Upper lobe of left lung (tissue), 6 donors: ENCODE measurements at regions not wholly inside any gene's neighbourhood (a gene's known extent, or its start where the extent isn't known, plus 50 kb on each side); places are given as distances from the start of the nearest gene placed in this dataset.

Experiments
- ATAC-seq, 2 donors: fragments of 200-7000 bp; cut with Tn5 transposase; one replicate each; pipeline ENCODE4 v1.9.1; 2022; ENCODE audit warnings: mild to moderate bottlenecking in 2 of 2, moderate library complexity in 2 of 2; ENCODE audit not compliant: low FRiP score in 2 of 2
- DNase-seq, 2 donors: peaks; one replicate each; pipeline ENCODE4 v3.0.0-alpha.2; 2019 to 2020
- H3K27ac ChIP-seq, 4 donors: fragments of 200-600 bp; sonication (generic); one replicate each; pipeline ENCODE4 v1.5.1; 2016 to 2019
- H3K27me3 ChIP-seq, 4 donors: fragments of 200-600 bp; sonication (generic); one replicate each; pipeline ENCODE4 v1.5.1; 2017 to 2019
- H3K36me3 ChIP-seq, 4 donors: fragments of 200-600 bp; sonication (generic); one replicate each; pipeline ENCODE4 v1.5.1; 2016 to 2019
- H3K4me1 ChIP-seq, 4 donors: fragments of 200-600 bp; sonication (generic); one replicate each; pipeline ENCODE4 v1.5.1; 2018 to 2019
- H3K4me3 ChIP-seq, 4 donors: fragments of 200-600 bp; sonication (generic); one replicate each; pipeline ENCODE4 v1.5.1; 2017 to 2019; ENCODE audit warnings: mild to moderate bottlenecking in 2 of 4, moderate library complexity in 1 of 4
- H3K9me3 ChIP-seq, 4 donors: fragments of 200-600 bp; sonication (generic); one replicate each; pipeline ENCODE4 v1.5.1; 2018 to 2019
- EP300 ChIP-seq, 4 donors: sonication (generic); formaldehyde crosslinking; IDR thresholded peaks; one replicate each; pipeline ENCODE4 v1.5.1; 2017; ENCODE audit warnings: antibody characterized with exemption in 4 of 4, control low read depth in 2 of 4
- POLR2A ChIP-seq, 4 donors: fragments of 450-650 bp; IDR thresholded peaks; one replicate each; pipeline ENCODE4 v1.5.1; 2016 to 2017; ENCODE audit warnings: antibody characterized with exemption in 4 of 4, mild to moderate bottlenecking in 2 of 4
- POLR2AphosphoS5 ChIP-seq, 2 donors: sonication (generic); formaldehyde crosslinking; IDR thresholded peaks; one replicate each; pipeline ENCODE4 v1.5.1; 2017; ENCODE audit warnings: antibody characterized with exemption in 2 of 2
- WGBS, 2 donors: methylation state at CpG; one replicate each; pipeline ENCODE4 v1.1.5; 2017 to 2018; 5-methylcytosine and 5-hydroxymethylcytosine counted together
- TF ChIP-seq, protein P1 (sequence below), 6 experiments: fragments of 450-650 bp in 4 of 6; fragments of 200-600 bp in 2 of 6; sonication (generic) in 2 of 6; IDR thresholded peaks; one replicate each; pipeline ENCODE4 v1.5.1; 2016 to 2019; ENCODE audit warnings: antibody characterized with exemption in 6 of 6
- donor health status: DM: no; HTN: no; CAD: no; lungs with moderate emphysema.
- donor health status: DM: no; HTN: yes; CAD: no; lungs with severe emphysema.

DNA sequence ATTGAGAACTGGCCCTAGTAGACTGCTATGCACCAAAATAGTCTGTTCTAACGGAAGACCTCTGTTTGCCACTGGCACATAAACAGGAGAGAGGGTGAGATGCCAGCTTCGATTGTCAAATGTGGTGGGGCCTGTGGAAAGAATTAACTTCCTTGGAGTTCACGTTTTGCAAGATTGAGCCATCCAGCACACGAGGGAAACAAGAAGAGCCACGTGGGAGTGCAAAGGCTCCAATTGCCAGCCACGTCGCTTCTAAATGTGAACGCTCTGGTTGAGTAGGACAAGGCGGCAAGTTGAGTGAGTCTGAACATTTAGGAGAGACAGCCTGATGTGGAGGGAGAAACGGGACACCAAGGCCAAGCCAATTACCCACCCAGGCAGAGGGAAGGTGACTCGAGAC, 409.1 kb downstream of the FGF9 start:
- TF ChIP-seq, protein P1, sequence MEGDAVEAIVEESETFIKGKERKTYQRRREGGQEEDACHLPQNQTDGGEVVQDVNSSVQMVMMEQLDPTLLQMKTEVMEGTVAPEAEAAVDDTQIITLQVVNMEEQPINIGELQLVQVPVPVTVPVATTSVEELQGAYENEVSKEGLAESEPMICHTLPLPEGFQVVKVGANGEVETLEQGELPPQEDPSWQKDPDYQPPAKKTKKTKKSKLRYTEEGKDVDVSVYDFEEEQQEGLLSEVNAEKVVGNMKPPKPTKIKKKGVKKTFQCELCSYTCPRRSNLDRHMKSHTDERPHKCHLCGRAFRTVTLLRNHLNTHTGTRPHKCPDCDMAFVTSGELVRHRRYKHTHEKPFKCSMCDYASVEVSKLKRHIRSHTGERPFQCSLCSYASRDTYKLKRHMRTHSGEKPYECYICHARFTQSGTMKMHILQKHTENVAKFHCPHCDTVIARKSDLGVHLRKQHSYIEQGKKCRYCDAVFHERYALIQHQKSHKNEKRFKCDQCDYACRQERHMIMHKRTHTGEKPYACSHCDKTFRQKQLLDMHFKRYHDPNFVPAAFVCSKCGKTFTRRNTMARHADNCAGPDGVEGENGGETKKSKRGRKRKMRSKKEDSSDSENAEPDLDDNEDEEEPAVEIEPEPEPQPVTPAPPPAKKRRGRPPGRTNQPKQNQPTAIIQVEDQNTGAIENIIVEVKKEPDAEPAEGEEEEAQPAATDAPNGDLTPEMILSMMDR (IDR thresholded peaks at IDR 0.05) = no peak
- TF ChIP-seq POLR2A (IDR thresholded peaks at IDR 0.05) (no peak), EP300 (IDR thresholded peaks at IDR 0.05) (no peak), POLR2AphosphoS5 (IDR thresholded peaks at IDR 0.05) (no peak)
- no peaks in the 10 kb centered on the region for H3K36me3 ChIP-seq
- no peaks in the 10 kb centered on the region for H3K27me3 ChIP-seq
- H3K4me1 ChIP-seq = no peaks in the 10 kb centered on the region
- no peak overlapping the region for H3K4me3 ChIP-seq
- H3K27ac ChIP-seq = no peak overlapping the region
- WGBS, 2 donors = 82 to 84% methylated on average over 11 of the region's 11 CpGs
- no peak for ATAC-seq
- DNase-seq = no peak
- no peaks in the 10 kb centered on the region for H3K9me3 ChIP-seq

DNA sequence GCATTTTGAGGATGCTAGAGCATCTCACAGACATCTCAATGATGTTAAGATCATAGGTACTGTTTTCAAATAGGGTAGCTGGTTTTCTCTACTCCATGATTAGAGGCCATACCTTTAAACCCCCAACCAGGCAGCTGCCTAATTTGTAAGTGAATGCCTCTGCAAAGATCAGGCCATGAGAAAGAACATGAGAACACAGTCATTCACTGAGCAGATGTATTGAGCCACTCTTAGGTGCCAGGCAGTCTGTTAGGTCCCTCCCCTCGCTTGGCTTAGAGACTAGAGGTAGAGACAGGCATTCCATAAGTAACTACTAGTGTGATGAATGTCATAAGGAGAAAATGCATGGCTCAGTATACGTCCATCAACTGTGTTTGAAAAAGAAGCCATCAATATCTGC, 410.0 kb downstream of the FGF9 start:
- TF ChIP-seq, protein P1 (IDR thresholded peaks at IDR 0.05) = no peak
- TF ChIP-seq POLR2AphosphoS5 (IDR thresholded peaks at IDR 0.05) (no peak), POLR2A (IDR thresholded peaks at IDR 0.05) (no peak)
- no peaks in the 10 kb centered on the region for H3K9me3 ChIP-seq
- ATAC-seq (no peak), DNase-seq (no peak)
- WGBS, 2 donors = 77 to 88% methylated on average over 2 of the region's 2 CpGs
- H3K4me3 ChIP-seq = no peak overlapping the region
- no peaks in the 10 kb centered on the region for H3K36me3 ChIP-seq
- no peaks in the 10 kb centered on the region for H3K27me3 ChIP-seq
- no peaks in the 10 kb centered on the region for H3K4me1 ChIP-seq
- H3K27ac ChIP-seq = no peak overlapping the region

DNA sequence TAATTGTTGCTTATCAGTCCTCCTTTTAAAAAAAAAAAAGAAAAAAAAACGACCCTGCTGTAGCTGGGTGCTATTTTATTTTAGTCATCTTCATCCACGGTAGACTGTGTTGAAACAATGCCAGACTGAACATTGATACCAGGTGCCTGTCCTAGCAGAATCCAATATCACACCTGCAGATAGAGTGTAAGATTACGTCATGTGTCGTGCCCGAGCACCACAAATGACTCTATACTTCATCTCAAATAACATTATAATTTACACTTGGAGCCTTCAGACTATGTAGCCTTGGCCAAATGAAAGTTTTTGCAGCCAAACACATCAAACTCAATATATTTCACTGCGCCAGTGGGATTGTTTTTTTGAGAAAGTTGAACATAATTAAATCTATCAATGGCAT, 410.6 kb downstream of the FGF9 start:
- Histone ChIP-seq H3K27me3 (no peaks in the 10 kb centered on the region), H3K4me1 (no peaks in the 10 kb centered on the region), H3K36me3 (no peaks in the 10 kb centered on the region), H3K27ac (no peak overlapping the region), H3K9me3 (no peaks in the 10 kb centered on the region), H3K4me3 (no peak overlapping the region)
- TF ChIP-seq, protein P1 (IDR thresholded peaks at IDR 0.05) = no peak
- TF ChIP-seq POLR2AphosphoS5 (IDR thresholded peaks at IDR 0.05) = no peak
- no peak for TF ChIP-seq EP300 (IDR thresholded peaks at IDR 0.05)
- no peak for TF ChIP-seq POLR2A (IDR thresholded peaks at IDR 0.05)
- no peak for ATAC-seq
- no peak for DNase-seq
- 68 to 71% methylated on average over 6 of the region's 6 CpGs for WGBS, 2 donors

DNA sequence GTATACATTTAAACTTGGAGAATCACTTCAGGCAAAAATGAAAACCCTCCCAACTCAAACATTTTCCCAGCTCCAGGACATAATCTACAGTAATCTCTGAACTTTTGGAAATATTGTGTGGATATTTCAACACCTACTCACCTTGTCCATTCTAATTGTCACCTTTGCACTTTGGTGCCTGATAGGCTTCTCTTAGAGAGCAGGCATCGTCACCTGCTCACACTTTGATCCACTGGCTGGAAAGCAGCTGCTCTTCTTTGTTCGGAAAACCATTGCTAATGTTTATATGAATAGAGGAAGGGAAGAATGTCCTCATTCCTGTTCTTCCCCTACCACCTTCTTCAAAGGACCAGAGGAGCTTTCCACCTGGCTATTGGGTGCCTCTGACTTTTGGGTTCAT, 411.2 kb downstream of the FGF9 start:
- Histone ChIP-seq H3K4me1 (no peaks in the 10 kb centered on the region), H3K36me3 (no peaks in the 10 kb centered on the region), H3K27me3 (no peaks in the 10 kb centered on the region), H3K27ac (no peak overlapping the region), H3K4me3 (no peak overlapping the region), H3K9me3 (no peaks in the 10 kb centered on the region)
- WGBS, 2 donors = 67 to 75% methylated on average over 2 of the region's 2 CpGs
- DNase-seq (no peak), ATAC-seq (no peak)
- no peak for TF ChIP-seq POLR2A (IDR thresholded peaks at IDR 0.05)
- no peak for TF ChIP-seq POLR2AphosphoS5 (IDR thresholded peaks at IDR 0.05)
- no peak for TF ChIP-seq EP300 (IDR thresholded peaks at IDR 0.05)
- TF ChIP-seq, protein P1 (IDR thresholded peaks at IDR 0.05) = no peak

DNA sequence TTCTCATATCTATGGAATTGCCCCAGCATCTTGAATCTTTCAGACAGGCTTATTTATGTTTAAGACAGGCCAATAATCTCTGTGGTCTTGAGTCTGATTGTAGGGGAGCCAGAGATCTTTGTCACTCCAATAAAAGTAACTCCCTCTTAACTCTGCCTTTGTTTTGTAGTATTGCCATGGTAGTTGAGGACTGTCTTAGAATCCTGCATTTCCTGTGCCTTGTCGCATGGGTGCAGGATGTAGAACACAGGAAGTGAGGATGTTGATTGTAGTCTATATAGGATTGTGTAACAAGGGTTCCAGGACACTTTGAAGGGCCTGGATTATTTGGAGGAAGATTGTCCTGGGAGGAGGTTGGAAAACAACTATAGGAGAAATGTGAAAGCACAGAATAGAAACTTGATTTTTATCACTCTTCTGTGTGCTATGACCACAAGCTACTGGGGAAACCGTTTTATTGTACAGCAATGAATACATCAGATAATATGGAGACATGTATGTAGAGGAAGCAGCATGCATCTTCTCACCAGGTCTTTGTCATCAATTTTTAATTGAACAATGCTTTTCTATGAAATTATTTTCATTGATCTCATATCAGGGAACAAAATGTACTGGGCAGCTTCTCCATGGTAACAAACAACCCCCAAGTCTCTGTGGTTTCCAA, 411.7 kb downstream of the FGF9 start:
- TF ChIP-seq, protein P1 (IDR thresholded peaks at IDR 0.05) = no peak
- TF ChIP-seq POLR2AphosphoS5 (IDR thresholded peaks at IDR 0.05) (no peak), POLR2A (IDR thresholded peaks at IDR 0.05) (no peak), EP300 (IDR thresholded peaks at IDR 0.05) (no peak)
- ATAC-seq = no peak

More for the DNA sequence above, 411.7 kb downstream of the FGF9 start:
- H3K4me3 ChIP-seq = no peak overlapping the region
- no peaks in the 10 kb centered on the region for H3K4me1 ChIP-seq
- H3K27ac ChIP-seq = no peak overlapping the region
- H3K36me3 ChIP-seq = no peaks in the 10 kb centered on the region
- 29 to 48% methylated on average over 2 of the region's 2 CpGs for WGBS, 2 donors
- H3K27me3 ChIP-seq = no peaks in the 10 kb centered on the region
- H3K9me3 ChIP-seq = no peaks in the 10 kb centered on the region
- no peak for DNase-seq
